ENCODE measurements at regions not wholly inside any gene's neighbourhood (a gene's known extent, or its start where the extent isn't known, plus 50 kb on each side); places are given as distances from the start of the nearest gene placed in this dataset.

DNA sequence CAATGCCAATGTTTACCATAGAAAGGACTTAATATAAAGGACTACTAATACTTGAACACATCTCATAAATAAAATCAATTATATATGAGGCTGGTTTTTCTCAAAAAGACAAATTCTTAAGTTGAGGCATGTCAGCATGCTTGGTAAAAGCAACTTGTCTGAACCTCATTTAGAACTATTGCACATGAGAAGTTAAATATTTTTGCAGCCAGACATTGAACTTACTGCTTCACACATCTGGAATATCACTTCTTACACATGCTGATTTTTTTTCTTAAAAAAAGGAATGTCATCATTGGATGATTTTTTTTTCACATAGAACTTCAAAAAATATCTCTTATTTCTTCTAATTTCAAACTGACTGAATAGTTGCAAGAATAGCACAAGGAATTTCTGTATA, 609.0 kb downstream of the EPHA4 start:
- TF ChIP-seq, protein P1, sequence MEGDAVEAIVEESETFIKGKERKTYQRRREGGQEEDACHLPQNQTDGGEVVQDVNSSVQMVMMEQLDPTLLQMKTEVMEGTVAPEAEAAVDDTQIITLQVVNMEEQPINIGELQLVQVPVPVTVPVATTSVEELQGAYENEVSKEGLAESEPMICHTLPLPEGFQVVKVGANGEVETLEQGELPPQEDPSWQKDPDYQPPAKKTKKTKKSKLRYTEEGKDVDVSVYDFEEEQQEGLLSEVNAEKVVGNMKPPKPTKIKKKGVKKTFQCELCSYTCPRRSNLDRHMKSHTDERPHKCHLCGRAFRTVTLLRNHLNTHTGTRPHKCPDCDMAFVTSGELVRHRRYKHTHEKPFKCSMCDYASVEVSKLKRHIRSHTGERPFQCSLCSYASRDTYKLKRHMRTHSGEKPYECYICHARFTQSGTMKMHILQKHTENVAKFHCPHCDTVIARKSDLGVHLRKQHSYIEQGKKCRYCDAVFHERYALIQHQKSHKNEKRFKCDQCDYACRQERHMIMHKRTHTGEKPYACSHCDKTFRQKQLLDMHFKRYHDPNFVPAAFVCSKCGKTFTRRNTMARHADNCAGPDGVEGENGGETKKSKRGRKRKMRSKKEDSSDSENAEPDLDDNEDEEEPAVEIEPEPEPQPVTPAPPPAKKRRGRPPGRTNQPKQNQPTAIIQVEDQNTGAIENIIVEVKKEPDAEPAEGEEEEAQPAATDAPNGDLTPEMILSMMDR (IDR thresholded peaks at IDR 0.05; ENCODE audit: low read depth, low read length, missing control alignments) = no peak
- H3K4me3 ChIP-seq (ENCODE audit: low read depth, low read length) = no peak overlapping the region
- DNase-seq (ENCODE audit: low read depth) = no peak

DNA sequence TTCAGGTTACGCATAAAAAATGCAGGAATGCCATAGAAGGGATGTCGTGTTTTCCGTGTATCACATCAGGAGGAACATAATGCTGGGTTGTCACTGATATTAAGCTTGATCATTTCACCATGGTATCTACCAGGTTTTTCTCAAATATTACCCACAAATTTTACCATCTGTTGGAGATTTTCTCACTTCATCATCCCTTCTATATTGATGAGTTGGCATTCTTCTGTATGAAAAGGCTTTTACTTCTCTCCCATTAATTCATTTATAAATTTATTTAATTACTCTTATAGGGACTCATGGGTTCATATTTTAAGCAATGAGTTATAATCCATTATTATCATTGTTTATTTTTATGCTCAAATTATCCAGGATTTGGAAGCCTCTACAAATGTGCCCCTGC, 608.2 kb downstream of the EPHA4 start:
- no peak for DNase-seq (ENCODE audit: low read depth)
- H3K4me3 ChIP-seq (ENCODE audit: low read depth, low read length) = no peak overlapping the region
- TF ChIP-seq, protein P1 (IDR thresholded peaks at IDR 0.05; ENCODE audit: low read depth, low read length, missing control alignments) = no peak

DNA sequence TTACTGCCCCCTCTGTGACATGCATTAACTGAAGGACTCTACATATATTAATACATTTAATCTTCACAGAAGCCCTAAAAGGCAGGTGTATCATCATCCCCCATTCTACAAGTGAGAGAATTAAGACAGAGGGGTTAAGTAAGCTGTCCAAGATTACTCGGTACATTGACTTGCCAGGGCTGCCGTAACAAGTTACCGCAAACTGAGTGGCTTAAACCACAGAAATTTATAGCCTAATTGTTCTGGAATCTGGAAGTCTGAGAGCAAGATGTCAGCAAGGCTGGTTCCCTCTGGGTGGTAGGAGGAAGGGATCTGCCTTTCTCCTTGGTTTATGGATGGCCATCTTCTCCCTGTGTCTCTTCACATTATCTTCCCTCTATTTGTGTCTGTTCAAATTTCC, 605.5 kb downstream of the EPHA4 start:
- DNase-seq (ENCODE audit: low read depth) = no peak
- no peak overlapping the region for H3K4me3 ChIP-seq (ENCODE audit: low read depth, low read length)
- TF ChIP-seq, protein P1 (IDR thresholded peaks at IDR 0.05; ENCODE audit: low read depth, low read length, missing control alignments) = no peak

DNA sequence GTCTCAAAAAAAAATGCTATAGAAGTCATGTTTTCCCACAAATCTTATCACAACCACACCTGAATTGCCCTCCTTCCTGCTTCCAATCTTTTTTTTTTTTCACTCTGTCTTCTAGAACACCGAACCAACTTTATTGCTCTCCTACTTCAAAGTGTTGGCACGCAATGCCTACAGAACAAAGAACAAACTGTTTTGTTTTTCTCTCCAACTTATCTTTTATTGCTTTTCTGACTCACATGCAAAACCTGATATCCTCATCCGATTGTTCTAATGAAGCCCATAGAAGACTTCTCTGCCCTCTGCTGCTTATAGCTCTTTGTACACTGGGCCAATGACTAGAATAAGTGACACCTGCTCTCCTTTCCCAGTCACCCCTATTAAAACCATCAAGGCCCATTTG, 602.8 kb downstream of the EPHA4 start:
- TF ChIP-seq, protein P1 (IDR thresholded peaks at IDR 0.05; ENCODE audit: low read depth, low read length, missing control alignments) = no peak
- DNase-seq (ENCODE audit: low read depth) = no peak
- no peak overlapping the region for H3K4me3 ChIP-seq (ENCODE audit: low read depth, low read length)

DNA sequence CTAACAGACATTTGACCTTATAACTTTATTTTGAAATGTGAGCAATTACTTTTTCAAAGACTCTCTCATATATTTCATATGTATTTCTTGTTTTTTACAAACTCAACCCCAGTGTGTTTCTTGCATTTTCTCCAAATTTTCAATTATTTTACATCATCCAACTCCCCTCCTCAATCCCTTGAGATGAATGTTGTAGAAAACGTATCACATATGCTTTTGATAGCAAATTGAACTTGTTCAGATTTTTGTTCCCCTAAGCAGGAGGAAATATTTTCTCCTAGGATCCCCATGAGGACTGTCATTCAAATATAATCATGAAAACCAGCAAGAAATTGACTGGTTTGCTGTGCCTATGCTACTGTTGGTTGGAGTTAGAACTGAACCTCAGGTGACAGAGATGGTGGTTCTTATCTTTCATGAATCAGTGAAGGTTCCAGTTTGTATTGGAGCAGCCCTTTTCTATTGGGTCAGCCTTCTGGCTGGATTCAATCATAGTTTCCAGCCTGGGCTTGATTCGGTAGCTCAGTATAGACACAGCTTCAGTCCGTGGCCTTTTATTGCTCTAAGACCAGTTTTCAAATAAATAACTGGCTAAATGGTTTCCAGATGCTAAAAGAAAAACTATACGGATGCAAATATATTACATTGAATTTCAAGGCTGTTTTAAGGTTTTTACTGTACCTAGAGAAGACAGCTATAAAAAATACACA, 591.0 kb downstream of the EPHA4 start:
- DNase-seq (ENCODE audit: low read depth) = no peak
- TF ChIP-seq, protein P1 (IDR thresholded peaks at IDR 0.05; ENCODE audit: low read depth, low read length, missing control alignments) = no peak
- H3K4me3 ChIP-seq (ENCODE audit: low read depth, low read length) = no peak overlapping the region

DNA sequence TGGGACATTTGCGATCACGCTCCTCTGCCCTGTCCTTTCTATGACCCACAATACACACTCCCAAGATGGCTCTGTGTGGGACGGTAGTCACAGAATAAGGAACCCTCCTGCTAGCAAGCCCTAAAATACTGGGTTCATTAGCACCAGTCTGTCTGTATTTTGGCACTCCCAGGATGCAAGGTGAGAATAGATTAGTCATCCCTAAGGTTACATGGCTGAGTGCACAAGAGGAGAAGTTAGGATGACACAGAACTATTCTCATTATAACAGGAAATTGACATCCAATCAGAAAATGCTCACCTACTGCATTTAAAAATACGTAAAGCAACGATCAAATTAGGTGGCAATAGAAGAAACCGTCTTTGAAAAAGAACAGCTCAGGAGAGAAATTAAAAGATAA, 590.2 kb downstream of the EPHA4 start:
- DNase-seq (ENCODE audit: low read depth) = no peak
- H3K4me3 ChIP-seq (ENCODE audit: low read depth, low read length) = no peak overlapping the region
- TF ChIP-seq, protein P1 (IDR thresholded peaks at IDR 0.05; ENCODE audit: low read depth, low read length, missing control alignments) = no peak

DNA sequence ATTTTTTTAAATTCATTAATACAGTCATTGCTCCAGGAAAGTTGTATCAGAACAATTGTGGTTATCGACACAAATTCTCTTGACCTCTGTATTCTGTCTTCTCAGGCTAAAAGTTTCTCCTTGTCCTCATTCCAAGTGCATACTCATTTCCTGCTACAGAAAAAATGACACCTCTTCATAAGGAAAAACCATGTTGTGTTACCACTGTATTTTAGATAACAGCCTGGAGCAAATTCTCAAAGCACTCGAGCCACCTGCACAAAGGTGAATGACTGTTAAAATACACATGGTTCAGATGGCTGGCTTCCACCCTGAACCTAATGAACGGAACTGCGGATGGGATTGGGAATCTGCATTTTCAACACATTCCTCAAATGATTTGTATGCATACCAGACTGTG, 586.5 kb downstream of the EPHA4 start:
- TF ChIP-seq, protein P1 (IDR thresholded peaks at IDR 0.05; ENCODE audit: low read depth, low read length, missing control alignments) = no peak
- no peak overlapping the region for H3K4me3 ChIP-seq (ENCODE audit: low read depth, low read length)
- DNase-seq (ENCODE audit: low read depth) = no peak
